ENCODE measurements at regions not wholly inside any gene's neighbourhood (a gene's known extent, or its start where the extent isn't known, plus 50 kb on each side); places are given as distances from the start of the nearest gene placed in this dataset.

DNA sequence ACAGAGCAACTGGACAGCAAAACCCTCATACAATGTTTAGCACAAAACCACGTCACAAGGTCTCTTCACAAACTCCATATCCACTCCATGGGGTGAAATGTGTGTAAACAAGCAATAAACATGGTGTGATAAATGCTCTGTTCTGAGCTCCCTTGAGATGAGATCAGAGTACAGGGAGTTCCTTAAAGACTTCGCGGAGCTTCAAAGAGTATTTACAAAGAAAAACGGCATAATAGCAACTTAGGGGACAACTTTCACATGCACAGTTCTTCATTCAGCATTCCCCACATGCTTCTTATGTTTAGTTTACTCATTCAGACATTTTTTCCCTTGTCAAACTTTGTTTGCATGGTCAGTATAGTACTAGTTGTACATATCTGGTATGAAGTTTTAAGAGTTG, 52.5 kb upstream of the SUCLG2 start:
- H3K4me3 ChIP-seq (ENCODE audit: low read depth, low read length), result no peak overlapping the region
- no peaks in the 10 kb centered on the region for H3K27me3 ChIP-seq (ENCODE audit: control insufficient read depth, insufficient read depth, low read length)
- TF ChIP-seq CTCF (IDR thresholded peaks at IDR 0.05; ENCODE audit: insufficient read depth, low read length, severe bottlenecking), result no peak
- no peaks in the 10 kb centered on the region for H3K36me3 ChIP-seq (ENCODE audit: control insufficient read depth, insufficient read depth, low read length)
- FAIRE-seq (no peak), DNase-seq (ENCODE audit: low read depth) (no peak)

- no peak for DNase-seq (ENCODE audit: low read depth)
- no peak overlapping the region for H3K4me3 ChIP-seq (ENCODE audit: low read depth, low read length)
- no peak for FAIRE-seq
- TF ChIP-seq CTCF (IDR thresholded peaks at IDR 0.05; ENCODE audit: insufficient read depth, low read length, severe bottlenecking), result no peak
- no peaks in the 10 kb centered on the region for H3K36me3 ChIP-seq (ENCODE audit: control insufficient read depth, insufficient read depth, low read length)
- H3K27me3 ChIP-seq (ENCODE audit: control insufficient read depth, insufficient read depth, low read length), result no peaks in the 10 kb centered on the region
These were observed 49.9 kb upstream of the SUCLG2 start for GRCh38 chr3:67704322-67704721.
